Daoy (cell line): ENCODE measurements at regions not wholly inside any gene's neighbourhood (a gene's known extent, or its start where the extent isn't known, plus 50 kb on each side); places are given as distances from the start of the nearest gene placed in this dataset.

Experiments used
- DNase-seq: peaks from one replicate; pipeline ENCODE4 v3.0.0-alpha.2; 2015; ENCODE audit warnings: low read depth

DNA sequence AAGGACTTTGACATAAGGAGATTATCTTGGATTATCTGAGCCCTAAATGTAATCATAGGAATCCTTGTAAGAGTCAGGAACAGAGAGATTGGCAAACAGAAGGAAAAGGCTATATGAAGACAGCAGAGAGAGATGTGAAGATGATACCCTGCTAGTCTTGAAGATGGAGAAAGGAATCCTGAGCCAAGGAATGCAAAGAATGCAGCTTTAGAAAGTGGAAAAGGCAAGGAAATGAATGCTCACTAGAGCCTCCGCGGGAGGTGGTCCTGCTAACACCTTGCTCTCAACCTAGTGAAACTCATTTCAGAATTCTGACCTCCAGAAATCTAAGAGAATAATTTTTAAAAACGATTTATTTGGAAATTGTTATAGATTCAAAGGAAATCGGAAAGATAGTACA is 117.1 kb downstream of the TBXT start:
- no peak for DNase-seq

DNA sequence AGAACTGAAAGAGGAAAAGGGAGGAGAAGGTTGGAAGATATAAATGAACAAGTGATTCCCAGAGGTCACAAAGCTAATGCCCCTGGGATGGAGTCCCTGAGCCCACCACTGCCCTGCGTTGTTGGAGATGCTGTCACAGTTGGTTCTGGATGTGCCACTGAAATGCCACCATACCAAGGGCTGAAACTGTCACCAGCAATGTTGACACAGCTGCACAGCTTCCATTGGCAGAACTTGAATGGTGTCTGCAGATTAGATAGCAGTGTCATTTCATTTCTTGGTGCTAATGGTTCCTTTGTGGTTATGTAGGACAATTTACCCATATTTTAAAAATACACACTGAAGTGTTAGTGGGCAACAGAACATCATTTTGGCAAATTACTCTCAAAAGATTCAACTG is 120.7 kb downstream of the TBXT start:
- DNase-seq, result no peak

DNA sequence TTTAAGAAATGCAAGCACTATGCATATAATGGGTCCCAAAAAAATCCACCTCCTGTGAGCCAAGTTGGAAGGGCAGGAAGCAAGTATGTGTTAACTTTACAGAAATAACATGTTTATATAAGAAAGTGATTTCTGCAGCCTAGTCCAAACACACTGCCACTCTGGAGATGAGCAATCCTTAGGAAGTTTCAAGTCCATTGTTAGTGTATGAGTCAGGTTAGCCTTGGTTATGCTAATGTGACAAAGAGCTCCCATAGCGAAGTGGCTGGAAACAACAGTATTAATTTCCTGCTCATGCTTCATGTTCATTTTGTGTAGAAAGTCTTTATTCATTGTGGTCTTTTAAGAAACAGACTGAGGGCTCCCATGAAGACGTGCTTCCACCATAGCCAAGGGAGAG is 121.4 kb downstream of the TBXT start:
- no peak for DNase-seq

DNA sequence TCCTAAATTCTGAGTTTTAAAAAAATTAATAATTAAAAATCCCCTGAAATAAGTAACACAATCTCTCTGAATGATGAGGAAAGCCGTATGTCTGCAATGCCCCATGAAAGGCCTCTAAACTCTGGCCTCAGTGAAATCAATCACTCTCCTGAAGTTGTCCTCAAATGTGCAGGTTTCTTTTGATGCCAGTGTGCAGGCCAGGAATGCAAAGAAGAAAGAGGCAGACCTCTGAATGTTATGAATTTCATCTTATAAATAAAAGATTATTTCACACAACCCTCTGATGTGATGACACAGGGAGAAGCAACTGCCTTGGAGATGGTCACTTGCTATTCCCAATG is 121.8 kb downstream of the TBXT start:
- DNase-seq, result no peak

DNA sequence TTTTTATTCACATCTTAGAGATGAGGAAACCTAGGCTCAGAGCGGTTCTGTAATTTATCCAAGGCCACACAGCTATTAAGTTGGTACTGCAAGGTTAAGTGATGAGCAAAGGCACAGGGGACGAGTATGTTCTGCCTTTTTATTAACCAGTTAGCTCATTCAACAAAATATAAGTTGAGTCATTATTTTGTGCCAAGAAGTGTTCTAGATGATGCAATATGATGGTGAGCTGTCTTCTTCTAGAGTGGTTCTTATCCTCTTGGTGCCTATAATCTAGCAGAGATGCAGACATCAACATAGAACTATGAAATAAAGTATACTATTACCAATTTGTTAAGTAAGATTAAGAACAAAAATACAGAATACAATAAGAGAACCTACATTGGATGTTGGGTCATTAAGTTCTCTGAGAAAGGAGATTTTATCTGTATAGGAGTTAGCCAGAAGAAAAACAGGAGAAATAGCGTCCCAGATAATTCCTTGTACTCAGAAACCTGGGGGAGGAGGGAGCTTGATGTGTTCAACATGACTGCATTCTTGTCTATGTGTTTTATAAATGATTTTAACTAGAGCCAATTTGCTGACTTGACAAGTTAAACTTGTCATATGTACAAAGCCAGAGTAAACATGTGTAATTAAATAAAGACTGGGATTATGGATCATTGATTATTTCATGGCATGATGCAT is 122.3 kb downstream of the TBXT start:
- DNase-seq, result no peak

DNA sequence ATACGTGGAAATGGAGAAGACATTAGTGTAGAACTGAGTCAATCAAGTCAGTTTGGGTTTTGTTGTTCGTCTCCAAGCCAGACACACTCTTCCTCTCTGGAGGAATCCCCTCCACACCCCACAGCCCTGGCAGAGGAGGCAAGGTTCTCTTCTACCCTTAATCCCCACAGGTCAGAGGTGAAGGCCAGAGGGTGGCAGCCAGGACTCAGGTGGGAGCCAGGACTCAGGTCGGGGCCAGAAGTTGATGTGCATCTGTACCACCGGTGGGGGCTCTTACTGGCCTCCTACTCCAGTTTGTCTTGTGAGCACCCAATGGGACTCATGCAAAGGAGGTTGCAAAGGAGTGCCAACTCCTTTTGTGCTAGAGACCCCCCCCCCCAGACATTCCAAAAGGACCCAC is 126.4 kb downstream of the TBXT start:
- no peak for DNase-seq

DNA sequence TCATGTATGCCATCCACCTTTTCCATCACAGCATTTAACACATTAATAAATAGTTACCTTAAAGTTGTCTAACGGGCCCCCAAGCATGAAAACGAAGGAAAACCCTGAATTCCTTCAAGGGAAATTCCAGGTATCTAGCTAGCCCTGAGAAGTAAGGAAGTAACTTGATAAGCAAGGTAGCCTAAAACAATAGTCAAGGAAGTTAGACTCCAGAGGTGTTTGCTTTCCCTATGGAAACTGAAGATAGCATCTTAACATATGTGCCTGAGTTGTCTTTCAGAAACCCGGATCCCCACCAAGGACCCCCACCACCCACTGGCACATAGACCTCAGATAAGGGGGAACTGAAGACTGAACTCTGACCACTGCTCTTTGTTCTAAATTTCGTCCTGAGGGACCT is 127.4 kb downstream of the TBXT start:
- no peak for DNase-seq

DNA sequence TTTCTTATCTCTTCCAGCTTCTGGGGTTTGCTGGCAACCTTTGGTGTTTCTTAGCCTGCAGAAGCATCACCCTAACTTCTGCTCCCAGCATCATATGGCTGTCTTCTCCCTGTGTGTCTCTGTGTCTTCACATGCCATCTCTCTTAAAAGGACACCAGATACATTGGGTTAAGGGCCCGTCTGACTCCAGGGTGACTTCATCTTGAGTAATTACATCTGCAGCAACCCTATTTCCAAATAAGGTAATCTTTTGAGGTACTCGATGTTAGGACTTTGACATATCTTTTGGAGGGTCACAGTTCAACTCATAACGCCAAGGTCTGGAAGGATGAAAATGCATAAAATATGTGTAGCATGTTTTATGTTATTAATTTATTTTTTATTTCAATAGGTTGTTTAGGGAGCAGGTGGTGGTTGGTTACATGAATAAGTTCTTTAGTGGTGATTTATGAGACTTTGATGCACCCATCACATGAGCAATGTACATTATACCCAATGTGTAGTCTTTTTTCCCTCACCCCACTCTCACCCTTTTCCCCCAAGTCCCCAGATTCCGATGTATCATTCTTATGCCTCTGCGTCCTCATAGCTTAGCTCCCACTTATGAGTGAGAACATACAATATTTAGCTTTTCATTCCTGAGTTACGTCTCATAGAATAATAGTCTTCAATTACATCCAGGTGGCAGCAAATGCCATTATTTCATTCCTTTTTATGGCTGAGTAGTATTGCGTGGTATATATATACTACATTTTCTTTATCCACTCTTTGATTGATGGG is 131.1 kb downstream of the TBXT start:
- no peak for DNase-seq

DNA sequence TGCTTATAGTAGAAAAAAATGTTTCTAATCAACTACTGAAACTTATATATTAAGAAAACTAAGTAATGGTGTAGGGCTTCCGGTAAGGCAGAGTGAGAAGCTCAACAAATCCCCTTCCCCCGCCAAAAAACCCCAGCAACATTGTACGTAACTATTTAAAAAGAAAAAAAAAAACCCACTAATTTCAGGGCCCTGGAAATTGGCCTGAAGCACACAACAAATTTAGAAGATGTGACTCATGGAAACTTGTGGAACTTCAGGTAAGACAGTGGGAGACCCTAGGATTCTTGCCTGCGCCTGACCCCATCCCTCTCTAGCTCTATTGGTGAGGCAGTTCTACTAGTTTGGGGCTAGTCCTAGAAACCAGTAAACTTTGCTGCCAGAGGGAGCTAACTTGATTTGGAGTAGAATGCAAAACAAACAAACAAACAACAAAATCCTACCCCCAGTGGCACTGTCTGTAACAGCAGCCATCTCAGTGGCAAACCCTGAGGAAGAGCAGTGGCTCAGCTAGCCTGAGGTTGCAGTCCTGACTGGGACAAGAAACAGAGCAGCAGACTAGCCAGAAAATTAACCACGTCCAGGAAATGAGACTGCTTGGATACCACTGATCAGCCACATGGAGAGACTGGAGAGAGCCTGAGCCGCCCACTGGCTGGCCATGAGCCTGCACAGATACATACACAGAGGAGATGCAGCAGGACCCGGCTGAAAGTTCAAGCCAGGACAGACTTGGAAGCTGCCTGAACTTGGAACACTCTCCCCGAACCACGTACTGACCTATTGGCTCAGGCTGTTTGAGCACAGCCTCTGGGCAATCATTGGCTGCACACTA is 135.1 kb downstream of the TBXT start:
- peak; percentile 27 for DNase-seq

DNA sequence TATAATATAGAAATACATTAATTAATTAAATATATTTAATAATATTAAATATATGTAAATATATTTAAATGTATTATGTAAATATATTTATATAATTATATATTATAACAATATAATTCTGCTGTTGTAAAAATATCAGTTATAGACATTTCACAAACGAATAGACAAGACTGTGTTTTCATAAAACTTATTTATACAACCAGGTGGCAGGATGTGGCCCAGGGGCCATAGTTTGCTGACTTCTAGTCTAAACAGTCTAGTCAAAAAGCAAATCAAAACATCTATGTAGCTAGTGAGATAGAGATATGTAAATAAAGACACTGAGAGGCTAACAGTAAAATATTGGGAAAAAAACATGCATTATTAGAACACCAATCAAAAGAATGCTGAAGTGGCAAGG is 136.4 kb downstream of the TBXT start:
- DNase-seq, result no peak

DNA sequence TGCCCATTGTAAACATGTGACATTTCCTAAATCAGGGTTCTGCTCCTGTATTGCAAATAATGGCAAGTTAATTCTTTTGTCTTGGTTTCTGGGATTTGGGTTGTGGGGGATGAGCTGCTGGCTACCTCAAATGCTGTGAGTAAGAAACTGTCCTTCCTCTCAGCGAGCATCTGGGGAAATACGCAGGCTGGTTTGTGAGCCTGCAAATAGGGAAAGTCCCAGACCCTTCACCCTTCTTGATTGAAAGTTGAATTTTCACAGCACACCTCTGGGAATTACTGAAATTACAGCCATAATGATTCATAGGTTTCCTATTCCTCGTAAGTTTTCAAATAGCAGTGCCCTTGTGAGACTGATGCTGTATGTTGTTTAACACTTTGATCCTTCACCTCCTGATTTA is 138.1 kb downstream of the TBXT start:
- no peak for DNase-seq

DNA sequence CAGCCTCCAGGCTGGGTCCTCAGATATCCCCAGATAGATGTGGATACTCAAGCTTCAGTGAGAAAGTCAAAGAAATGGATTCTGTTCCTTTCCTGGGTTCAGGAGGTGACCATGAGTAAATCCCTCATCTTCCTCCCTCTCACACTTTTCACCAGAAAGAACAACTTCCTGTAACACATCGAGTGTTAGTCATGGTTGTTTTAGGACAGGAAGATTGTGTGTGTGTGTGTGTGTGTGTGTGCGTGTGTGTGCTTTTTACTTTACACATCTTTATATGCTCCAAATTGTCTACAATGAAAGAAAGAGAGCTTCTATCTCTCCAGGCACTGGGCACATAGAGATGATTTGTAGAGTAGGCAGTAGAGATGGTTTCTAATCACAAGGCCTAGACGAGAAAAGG is 139.9 kb downstream of the TBXT start:
- DNase-seq, result no peak

DNA sequence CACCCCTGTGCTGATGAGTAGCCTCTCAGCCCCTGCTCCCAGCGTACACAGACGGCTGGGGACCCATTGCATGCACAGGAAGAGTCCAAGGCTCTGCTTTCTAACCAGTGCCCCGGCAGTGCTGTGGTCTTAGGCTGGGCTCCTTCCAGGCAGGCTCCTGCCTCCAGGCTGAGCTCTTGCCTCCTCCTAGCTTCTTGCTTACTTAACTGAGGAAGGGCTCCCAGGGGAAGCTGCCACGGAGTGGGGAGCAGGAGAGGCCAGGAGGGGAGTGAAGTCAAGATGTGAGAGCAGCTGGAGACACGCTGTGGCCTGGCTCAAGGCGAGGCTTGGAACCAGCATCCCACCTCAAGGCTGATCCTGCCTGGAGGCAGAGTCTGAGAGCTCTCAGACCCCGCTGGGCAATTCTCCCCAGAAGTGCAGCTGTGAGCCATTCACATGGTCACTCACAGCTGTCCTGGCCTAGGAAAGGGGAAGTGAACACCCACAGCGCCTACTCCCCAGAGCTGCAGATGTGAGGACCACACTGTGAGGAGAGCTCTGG is 141.0 kb downstream of the TBXT start:
- no peak for DNase-seq

DNA sequence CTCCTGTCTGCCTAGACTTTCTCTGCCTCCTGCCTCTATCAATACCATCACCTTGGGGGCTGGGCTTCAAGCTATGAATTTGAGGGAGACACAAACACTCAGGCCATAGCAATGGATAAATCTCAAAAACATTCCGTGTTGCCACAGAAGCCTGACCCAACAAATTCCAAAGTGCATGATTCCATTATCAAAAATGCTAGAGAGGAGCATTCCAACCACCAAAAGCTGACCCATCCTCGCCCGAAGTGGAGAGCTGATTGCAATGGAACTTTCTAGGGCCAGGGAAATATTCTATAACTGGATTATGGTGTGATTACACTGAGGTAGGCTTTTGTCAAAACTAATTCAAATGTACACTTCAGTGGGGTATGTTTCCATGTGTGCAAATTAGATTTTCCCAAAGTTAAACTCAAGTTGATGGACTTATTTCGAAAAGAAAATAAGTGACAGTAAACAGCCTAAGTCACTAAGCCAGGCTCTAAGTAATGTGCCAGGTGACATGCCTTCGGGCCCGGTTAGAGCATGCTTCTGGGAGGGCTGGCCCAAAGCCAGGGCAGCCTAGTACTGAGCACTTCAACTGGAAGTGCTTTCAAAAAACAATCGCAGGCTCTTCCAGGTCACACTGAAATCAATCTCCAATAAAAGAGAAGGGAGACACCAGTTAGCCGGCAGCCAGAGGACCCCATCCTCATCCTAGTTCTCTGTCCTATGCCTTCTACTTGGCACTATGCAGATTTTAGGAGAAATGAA is 142.3 kb downstream of the TBXT start:
- DNase-seq, result peak; percentile 25

DNA sequence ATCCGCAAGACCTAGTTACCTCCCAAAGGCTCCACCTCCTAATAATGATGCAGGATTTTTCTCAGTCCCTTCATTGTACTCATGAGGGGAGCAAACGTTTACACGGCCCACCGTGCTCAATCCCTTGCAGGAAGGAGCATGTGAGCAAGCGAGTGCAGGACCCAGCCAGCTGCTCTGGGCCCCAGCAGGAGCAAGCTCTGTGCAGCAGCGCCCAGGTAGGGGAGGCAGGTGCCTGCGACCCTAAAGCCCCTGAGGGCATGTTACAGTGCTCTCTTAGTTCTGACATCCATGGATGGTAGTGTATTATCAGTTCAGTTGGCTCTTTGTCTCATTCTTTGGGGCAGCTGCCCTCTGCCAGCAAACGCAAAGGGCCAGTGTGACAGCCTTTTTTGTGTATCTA is 143.4 kb downstream of the TBXT start:
- DNase-seq, result no peak

DNA sequence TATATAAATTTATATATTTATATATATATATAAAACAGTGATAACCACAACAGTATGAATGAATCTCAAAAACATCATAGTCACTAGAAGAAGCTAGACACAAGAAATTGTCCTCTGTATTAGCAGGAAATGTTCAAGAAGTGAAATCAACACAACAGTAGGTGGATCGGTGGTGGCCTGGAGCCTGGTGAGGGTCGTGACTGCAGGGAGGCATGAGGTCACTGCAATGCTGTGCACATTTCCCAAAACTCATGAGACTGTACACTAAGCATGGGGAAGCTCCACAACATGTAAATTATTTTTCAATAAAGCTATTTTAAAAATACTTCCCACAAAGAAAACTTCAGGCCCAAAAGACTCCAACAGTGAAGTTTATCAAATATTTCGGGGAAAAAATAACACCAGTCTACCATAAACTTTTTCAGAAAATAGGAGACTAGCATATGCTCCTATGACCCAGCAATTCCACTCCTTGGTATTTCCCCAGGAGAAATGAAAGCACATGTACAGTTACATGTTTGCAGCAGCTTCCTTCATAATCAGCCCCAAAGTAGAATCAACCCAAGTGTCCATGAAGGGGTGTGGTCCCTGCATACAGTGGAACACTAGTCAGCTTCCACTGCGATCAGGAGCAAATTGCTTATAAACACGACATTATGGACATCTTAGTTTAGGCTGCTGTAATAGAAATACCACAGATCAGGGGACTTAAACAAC is 144.2 kb downstream of the TBXT start:
- DNase-seq, result no peak

DNA sequence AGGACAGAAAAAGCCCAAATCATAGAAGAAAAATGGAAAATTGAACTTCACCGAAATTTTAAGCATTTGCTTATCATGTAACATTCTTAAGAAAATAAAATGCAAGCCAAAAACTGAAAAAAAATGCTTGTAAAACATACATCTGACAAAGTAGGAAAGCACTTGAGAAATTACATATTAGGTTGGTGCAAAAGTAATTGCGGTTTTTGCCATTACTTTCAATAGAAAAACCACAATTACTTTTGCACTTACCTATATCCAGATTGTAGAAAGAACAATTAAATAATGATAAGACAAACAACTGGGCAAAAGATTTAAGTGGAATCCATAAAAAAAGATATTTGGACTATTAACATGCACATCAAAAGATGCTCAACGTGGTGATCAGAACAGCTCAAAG is 146.2 kb downstream of the TBXT start:
- no peak for DNase-seq

DNA sequence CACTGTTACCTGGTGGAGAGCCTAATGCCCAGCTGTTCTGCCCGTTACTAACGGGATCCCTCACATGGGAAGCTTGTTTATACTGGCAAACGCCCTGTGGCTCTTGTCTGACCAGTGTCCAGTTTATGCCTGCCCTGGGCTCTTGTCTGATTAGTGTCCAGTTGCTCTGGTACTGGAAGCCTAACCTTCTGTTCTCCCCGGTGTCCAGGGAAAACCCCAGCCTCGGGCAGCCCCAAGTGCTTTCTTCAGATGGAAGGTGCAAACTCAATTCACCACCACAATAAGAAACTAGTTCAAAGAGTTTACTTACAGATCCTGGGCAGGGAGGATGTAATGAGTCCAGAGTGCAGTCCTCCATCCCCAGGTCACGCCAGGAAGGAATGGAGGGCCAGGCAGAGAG is 148.4 kb downstream of the TBXT start:
- no peak for DNase-seq

DNA sequence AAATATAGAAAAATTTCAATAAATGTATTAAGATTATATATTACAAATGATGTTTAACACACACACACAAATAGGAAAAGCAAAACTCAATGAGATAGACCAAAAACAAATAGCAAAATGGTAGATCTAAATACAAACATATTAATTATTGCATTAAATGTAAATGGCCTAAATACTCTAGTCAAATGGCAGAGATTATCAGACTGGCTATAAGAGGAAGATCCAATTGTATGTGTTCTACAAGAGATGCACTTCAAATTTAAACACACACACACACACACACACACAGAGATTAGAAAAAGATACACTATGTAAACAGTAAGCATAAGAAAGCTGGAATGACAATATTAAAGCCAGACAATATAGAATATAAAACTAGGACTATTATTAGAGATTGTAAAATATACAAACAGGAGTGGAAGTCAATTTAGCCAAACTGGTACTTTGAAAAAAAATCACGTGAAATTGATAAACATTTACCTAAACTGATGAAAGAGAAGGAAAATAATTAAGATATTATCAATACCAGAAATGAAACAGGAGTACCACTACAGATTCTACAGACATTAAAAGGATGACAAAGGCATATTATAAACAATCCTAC is 150.5 kb downstream of the TBXT start:
- DNase-seq, result no peak

DNA sequence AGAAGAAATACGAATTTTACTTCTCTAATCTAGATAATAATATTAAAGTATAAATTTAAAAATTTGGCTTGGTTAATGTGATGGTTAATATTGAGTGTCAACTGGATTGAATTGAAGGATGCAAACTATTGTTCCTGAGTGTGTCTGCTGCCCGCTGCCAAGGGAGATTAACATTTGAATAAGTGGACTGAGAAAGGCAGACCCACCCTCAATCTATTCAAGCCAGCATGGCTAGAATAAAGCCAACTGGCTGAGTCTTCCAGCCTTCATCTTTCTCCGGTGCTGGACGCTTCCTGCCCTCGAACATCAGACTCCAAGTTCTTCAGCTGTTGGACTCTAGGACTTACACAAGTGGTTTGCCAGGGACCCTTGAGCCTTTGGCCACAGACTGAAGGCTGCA is 152.7 kb downstream of the TBXT start:
- no peak for DNase-seq
